HFF-Myc (cell line): ENCODE measurements at regions not wholly inside any gene's neighbourhood (a gene's known extent, or its start where the extent isn't known, plus 50 kb on each side); places are given as distances from the start of the nearest gene placed in this dataset.
"Not testable (repeated sequence)": the region's sequence is repeated elsewhere in the genome, so short reads cannot be mapped to it uniquely, and the experiment has no call there.

Experiments
- DNase-seq: peaks from one replicate; pipeline ENCODE4 v3.0.0-alpha.2; 2011; ENCODE audit warnings: low read depth; ENCODE audit errors: extremely low read depth
- H3K4me3 ChIP-seq: replicated peaks from 2 replicates; pipeline ENCODE4 v1.5.1; 2011; ENCODE audit warnings: low read depth, mild to moderate bottlenecking, control low read depth, low read length
- CTCF ChIP-seq: IDR thresholded peaks from 2 replicates; pipeline ENCODE4 v1.5.1; 2012; ENCODE audit warnings: mild to moderate bottlenecking, low read depth, low read length, control low read depth; ENCODE audit errors: missing control alignments

DNA sequence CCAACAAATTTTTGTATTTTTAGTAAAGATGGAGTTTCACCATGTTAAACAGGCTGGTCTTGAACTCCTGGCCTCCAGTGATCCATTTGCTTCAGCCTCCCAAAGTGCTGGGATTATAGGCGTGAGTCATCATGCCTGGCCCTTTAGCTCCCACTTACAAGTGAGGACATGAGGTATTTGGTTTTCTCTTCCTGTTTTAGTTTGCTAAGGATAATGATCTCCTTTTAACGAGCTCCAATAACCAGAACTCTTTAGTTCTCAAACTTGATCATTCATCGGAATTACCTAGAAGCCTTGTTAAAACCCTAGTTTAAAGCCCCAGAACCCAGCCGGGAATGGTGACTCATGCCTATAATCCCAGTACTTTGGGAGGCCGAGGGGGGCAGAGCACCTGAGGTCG is 481.4 kb downstream of the TYW1 start:
- no peak overlapping the region for H3K4me3 ChIP-seq
- no peak for DNase-seq
- TF ChIP-seq CTCF: no peak

DNA sequence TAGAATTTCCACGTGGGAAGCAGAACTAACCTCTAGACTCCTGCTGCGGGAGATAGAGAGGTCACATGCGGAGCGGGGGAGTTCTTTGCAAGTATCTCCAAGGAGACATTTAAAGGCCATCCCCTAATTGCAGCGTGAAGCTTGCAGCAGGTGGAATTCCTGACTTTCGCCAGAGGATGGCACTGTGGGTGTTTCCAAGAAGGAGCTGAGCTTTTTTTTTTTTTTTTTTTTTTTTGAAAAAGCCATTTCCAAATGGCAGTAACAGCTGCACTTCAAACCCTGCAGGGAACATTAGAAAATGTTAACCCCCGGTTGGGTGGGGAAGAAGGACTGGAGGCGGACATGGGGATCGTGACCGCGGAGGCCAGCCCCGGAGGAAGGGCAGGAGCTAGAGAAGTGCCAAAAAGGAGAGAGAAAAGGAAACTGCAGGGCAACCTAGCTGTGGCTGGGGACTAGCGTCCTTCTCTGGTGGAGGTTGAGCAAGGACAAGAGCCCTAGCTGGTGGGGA is 487.7 kb downstream of the TYW1 start:
- peak; percentile 61 for TF ChIP-seq CTCF
- no peak overlapping the region for H3K4me3 ChIP-seq
- peak; percentile 6 for DNase-seq

- H3K4me3 ChIP-seq: no peak overlapping the region
- TF ChIP-seq CTCF: no peak
- no peak for DNase-seq
These were observed 489.8 kb downstream of the TYW1 start for GRCh38 chr7:67486401-67486800.

- DNase-seq: no peak
- H3K4me3 ChIP-seq: no peak overlapping the region
- TF ChIP-seq CTCF: no peak
These were observed 490.7 kb downstream of the TYW1 start for GRCh38 chr7:67487316-67487715.

GRCh38 chr7:67489881-67490280 is 493.2 kb downstream of the TYW1 start:
- no peak overlapping the region for H3K4me3 ChIP-seq
- DNase-seq: no peak
- no peak for TF ChIP-seq CTCF

DNA sequence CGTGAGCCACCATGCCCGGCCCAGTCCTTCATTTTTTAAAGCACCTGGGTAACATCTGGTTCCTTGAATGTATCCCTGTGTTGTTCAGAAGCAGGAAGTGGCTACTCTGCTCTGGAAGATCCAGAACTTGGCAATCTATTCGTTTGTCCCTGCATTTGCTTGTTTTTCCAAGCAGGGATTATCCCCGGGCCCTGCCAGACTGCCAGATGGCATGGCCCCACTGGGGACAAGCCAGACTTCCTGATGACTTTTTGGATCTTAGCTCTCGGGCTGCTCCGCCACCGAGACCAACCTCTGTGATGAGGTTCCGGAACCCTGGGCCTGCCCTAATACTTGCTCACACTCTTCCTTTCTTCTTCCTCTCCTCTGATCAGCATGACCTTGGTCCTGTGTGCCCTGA is 496.7 kb downstream of the TYW1 start:
- TF ChIP-seq CTCF: no peak
- no peak for DNase-seq
- H3K4me3 ChIP-seq: no peak overlapping the region

DNA sequence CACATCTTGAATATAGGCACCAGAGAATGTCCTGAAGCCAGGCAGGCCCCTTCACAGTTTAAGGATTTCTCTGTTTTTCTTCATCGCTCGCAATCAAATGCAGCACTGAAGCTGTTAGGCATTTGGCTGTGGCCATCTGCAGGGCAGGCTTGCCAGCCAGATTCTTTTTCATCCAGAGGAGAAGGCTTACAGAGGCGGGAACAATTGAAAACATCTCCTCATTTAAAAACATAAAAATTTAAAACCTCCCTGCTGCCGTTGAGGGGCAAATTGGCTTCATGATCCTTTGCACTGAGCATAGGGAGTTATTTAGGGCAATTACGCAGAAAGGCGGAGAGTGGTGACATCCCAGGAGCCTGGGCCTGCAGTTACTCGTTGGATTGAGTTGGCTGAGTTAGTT is 500.0 kb downstream of the TYW1 start:
- TF ChIP-seq CTCF: no peak
- H3K4me3 ChIP-seq: no peak overlapping the region
- DNase-seq: no peak

DNA sequence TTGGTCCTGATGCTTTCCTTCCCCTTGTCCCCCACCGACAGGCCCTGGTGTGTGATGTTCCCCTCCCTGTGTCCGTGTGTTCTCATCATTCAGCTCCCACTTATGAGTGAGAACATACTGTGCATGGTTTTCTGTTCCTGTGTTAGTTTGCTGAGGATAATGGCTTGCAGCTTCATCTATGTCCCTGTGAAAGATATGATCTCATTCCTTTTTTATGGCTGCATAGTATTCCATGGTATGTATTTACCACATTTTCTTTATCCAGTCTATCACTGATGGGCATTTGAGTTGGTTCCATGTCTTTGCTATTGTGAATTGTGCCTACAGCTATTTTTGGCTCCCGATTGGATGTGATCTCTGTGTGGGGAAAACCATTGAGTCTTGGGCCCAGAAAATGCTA is 501.3 kb downstream of the TYW1 start:
- not testable (repeated sequence) for H3K4me3 ChIP-seq, DNase-seq
